Esophagus mucosa (tissue), 1 donor: ENCODE measurements at regions not wholly inside any gene's neighbourhood (a gene's known extent, or its start where the extent isn't known, plus 50 kb on each side); places are given as distances from the start of the nearest gene placed in this dataset.
A peak's percentile ranks its signal among the peaks of the same experiment; 100 is the strongest.

Experiments
- ATAC-seq: fragments of 200-7000 bp; cut with Tn5 transposase; one replicate; pipeline ENCODE4 v1.9.1; 2020
- donor health status: DM: yes; HTN: yes; CAD: no.

- peak; percentile 90 for ATAC-seq
These were observed 53.8 kb downstream of the IER5 start for GRCh38 chr1:181142096-181142958.

- no peak for ATAC-seq
These were observed 54.8 kb downstream of the IER5 start for GRCh38 chr1:181143102-181143859.

DNA sequence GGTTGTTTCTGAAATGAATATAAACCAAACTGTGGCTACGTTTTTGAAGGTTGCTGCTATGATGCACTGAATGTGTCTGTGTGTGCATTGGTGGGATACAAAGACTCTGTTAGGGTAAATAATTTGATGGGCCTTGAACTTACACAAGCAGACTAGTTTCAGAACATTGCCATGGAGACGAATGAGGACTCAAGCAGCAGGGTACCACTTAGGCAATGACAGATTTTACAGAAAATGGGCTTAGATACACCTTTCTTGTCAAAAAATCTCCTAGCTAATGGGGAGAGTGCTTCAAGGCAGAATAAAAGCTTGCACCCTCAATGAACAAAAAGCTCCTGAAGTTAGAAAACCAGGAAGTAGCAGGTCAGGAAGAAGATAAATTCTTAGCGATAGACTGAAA lies 55.7 kb downstream of the IER5 start:
- no peak for ATAC-seq

GRCh38 chr1:181148636-181149035 lies 60.1 kb downstream of the IER5 start:
- ATAC-seq, result peak; percentile 30

DNA sequence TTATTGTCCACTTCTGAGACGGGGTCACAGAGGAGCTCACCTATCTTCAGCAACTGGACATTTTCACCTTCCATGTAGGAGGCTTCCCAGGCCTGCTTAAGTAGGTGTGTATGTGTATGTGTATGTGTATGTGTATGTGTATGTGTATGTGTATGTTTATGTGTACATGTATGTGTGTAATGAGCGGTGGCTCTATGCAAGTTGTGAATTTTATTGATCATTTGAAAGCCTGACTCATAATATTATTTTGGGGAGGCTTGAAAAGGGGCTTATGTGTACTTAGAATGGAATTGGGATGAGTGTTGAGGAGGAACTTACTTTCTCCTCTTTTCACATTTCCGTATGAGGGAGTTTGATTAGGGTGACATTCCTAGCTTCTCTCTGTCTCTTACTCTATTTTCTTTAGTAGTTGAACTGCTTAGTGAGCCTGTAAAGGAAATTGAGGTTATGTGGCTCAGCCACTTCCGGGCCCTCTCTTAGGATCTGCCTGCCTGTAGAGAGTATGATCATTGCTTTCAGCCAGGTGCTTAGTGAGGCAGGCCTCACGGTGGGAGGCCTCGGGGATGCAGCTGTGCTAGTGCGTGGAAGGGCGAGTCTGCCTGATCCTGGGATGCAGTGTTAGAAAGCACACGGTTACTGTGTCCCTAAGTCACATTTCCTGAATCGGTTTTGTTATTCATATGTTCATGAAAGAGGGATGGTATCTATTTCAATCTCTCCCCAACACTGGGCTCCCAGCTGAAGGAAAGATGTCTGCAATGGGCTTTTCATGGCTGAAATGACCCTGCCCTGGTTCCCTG lies 61.0 kb downstream of the IER5 start:
- ATAC-seq, result peak; percentile 53

DNA sequence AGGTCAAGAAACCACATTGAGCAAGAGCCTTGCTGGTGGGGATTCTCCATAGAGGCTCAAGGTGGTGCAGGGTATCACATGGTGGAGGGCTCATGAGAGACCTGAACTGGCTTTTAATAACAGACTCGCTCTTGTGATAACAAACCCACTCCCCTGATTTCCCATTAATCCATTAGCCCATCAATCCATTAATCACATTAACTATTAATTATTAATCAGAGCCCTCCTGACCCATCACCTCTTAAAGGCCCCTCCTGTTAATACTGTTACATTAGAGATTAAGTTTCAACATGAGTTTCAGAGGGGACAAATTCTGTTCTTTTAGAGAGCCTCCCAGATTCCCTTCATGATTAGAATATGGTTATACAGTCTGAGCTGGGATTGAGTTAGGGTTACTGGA lies 61.8 kb downstream of the IER5 start:
- ATAC-seq, result no peak

GRCh38 chr1:181150842-181151241 lies 62.3 kb downstream of the IER5 start:
- no peak for ATAC-seq

- ATAC-seq, result no peak
These were observed 63.2 kb downstream of the IER5 start for GRCh38 chr1:181151378-181152326.

GRCh38 chr1:181152892-181153633 lies 64.6 kb downstream of the IER5 start:
- ATAC-seq, result peak; percentile 62

- no peak for ATAC-seq
These were observed 65.1 kb downstream of the IER5 start for GRCh38 chr1:181153634-181153961.

DNA sequence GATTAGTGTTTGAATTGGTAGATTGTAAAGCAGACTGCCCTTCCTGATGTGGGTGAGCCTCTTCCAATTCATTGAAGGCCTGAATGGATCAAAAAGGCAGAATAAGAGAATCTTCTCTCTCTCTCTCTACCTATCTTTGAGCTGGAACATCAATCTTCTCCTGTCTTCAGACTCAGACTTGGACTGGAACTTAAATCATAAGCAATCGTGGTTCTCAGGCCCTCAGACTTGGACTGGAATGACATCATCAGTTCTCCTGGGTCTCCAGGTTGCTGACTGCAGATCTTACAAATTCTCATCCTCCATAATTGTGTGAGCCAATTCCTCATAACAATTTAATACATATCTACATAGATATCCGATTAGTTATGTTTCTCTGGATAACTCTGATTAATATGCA lies 66.8 kb downstream of the IER5 start:
- no peak for ATAC-seq

DNA sequence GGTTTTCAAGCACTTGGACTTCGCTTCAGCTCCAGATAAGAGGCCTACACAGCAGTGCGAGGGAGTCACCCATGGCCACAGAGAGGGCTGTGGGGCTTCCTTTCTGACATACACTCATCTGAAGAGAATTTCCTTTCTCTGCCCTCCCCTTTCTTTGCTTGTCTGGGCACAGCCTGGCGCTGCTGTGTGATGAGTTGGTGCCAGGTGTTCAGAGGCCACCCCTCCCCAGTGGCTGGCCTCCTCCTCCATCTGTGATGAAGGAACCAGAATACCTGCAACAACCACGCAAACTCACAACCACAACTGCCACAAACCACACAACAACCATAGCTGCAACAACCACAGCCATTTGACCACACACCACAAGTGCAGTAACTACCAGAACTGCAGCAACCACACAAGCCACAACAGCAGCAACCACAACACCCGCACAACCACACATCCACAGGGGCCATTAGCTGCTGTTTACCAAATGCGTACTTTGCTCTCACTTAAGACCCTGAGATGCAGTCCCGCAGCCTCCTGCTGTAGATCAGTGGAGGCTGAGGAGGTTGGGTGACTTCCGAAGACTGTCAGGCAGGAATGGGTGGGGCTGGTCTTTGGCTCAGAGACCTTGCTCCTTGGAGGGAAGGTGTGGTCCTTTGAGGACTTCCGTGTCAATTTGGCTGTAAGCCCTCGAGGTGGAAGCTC lies 71.1 kb downstream of the IER5 start:
- peak; percentile 96 for ATAC-seq

DNA sequence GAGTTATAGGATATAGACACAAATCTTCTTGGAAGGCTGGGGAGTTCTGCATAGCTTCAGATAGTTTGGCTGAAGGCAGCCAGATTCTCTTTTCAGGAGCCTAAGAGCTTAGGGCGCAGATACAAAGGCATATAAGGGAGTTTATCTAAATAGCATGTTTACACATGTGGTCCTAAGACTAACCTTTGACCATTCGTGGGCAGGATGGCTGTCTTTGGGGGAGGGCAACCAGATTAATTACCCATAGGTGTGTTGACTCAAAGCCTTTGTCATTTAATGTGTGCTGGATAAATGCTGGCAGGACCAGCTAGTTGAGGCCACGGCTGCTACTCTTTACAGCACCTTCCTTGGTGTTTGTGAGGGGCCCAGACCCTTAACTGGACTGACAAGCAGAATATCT lies 71.8 kb downstream of the IER5 start:
- ATAC-seq, result no peak

DNA sequence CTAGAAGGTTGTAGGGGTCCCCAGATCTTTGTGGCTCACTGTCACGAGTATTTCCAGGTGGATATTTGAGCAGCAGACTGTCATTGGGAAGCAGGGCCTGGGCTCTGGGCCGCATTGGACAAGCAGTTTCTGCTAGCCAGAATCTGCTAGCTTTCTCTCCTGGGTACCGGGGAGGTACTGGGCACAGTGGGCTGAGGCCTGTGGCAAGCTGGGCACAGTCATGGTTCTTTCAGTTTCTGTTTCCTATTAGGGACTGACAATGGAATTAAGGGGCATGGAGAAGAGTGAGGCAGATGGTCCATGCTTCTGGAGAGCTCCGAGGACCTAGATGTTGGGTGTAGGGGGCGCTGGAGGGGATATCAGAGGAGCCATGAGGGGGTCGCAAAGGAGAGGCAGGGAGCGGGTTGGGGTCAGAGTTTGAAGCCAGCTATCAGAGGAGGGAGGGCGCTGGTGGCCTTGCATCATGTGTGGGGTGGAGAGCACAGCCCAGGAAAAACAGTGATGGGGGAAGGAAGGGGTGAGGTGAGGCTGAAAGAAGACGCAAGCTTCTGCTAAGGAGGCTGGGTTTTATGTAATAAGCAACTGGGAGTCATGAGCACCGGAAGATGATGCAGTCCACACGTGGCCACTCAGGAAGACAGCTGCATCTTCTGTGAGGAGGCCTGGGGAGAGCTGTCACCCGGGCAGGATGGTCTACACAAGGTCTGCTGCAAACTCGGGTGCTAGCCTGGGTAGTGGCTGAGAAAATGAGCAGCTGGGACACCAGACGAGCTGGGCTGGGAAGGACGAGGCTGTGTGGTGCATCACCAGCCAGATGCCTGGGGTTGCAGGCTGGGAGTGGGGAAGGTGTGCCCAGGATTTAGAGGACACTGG lies 72.7 kb downstream of the IER5 start:
- ATAC-seq, result no peak

GRCh38 chr1:181163662-181164061 lies 75.2 kb downstream of the IER5 start:
- ATAC-seq, result no peak

DNA sequence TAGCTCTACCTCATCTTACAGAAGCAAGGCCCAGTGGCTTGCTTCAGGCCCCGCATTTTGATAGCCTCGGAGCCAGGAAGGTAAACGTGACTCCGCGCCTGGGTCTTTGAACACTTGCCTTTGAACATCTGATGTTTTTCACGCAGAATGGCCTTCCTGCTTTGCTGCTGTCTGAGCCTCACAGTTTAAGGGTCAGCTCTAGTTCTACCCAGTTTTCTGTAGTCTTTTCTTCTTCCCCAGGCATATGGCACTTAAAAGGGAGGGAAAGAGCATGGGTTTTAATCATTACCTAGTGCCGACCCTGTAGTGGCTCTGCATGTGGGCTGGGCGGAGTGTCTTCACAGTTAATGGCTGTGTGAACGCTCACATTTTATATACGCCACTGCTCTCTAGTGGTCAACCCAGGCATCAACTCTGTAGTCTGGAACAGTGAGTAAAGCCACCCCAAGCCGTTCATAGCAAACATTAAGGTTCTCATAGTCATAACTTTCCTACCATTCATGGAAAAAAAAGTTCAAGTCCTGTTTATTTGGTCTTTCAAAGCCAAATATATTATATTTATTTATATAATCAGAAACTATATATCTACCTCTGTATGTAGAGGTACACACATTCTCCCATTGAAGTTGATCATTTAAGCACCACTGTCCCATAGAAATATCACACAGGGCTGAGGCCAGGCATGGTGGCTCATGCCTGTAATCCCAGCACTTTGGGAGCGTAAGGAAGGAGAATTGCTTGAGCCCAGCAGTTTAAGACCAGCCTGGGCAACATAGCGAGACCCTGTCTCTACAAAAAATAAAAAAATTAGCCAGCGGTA lies 78.1 kb downstream of the IER5 start:
- ATAC-seq, result peak; percentile 94

DNA sequence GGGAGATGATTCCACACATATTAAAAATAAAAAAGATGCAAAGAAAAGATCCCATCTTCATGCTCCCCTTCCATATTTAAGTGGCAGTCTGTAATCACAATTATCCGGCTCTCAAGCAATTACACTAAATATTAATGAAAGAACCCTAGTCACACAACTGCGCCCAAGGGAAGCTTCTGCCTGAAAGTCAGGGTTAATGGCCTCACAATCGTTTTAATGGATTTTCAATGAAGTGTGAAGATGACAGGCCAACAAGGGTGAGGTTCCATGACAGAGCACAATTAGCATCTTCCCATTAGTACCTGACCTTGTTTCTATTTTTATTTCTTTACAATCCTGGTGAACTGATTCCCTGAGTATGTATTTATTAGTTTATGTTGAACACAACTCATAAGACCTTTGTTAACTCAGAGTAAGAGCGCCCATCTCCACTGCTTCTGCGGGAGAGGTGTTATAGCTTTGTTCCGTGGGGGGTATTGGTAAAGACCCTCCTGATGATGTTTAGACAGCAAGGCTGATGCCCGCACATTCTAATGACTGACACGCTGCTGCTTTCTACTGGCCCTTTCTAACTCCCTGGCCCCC lies 80.9 kb downstream of the IER5 start:
- ATAC-seq, result no peak

- ATAC-seq, result no peak
These were observed 81.7 kb downstream of the IER5 start for GRCh38 chr1:181170194-181170593.
